Gastroesophageal sphincter (tissue), 3 donors: ENCODE measurements at regions not wholly inside any gene's neighbourhood (a gene's known extent, or its start where the extent isn't known, plus 50 kb on each side); places are given as distances from the start of the nearest gene placed in this dataset.

Experiments
- CTCF ChIP-seq, 4 experiments: fragments of 200-600 bp in 2 of 4; fragments of 450-650 bp in 2 of 4; sonication (generic) in 1 of 4; IDR thresholded peaks; one replicate each; pipeline ENCODE4 v1.5.1; 2017 to 2019; ENCODE audit warnings: antibody characterized with exemption in 4 of 4, mild to moderate bottlenecking in 2 of 4, moderate library complexity in 2 of 4
- POLR2A ChIP-seq, 2 donors: fragments of 450-650 bp; IDR thresholded peaks; one replicate each; pipeline ENCODE4 v1.6.1; 2017; ENCODE audit warnings: antibody characterized with exemption in 2 of 2, mild to moderate bottlenecking in 2 of 2, moderate library complexity in 1 of 2
- POLR2AphosphoS5 ChIP-seq: sonication (generic); formaldehyde crosslinking; IDR thresholded peaks from one replicate; pipeline ENCODE4 v1.6.1; 2017; ENCODE audit warnings: antibody characterized with exemption

- no peak for TF ChIP-seq POLR2AphosphoS5
- no peak for TF ChIP-seq CTCF (IDR thresholded peaks at IDR 0.05)
- TF ChIP-seq POLR2A (IDR thresholded peaks at IDR 0.05) = no peak
Measured at GRCh38 chr10:55273946-55274345, 472.9 kb upstream of the PCDH15 start.
